ENCODE measurements at regions not wholly inside any gene's neighbourhood (a gene's known extent, or its start where the extent isn't known, plus 50 kb on each side); places are given as distances from the start of the nearest gene placed in this dataset.

- H3K4me3 Mint-ChIP-seq: no peak overlapping the region
- TF ChIP-seq CTCF (IDR thresholded peaks at IDR 0.05): no peak
- no peak for ATAC-seq
- H3K27me3 Mint-ChIP-seq: peaks cover 1% of the 10 kb centered on the region
- CTCF ChIA-PET: no interaction called here
- H3K36me3 Mint-ChIP-seq (ENCODE audit: low read depth): no peaks in the 10 kb centered on the region
- H3K9me3 Mint-ChIP-seq: no peaks in the 10 kb centered on the region
- intact Hi-C loops (cut with micrococcal nuclease): no loop called here
- no peak for DNase-seq
- POLR2A ChIA-PET: no interaction called here
- no peak overlapping the region for H3K27ac Mint-ChIP-seq
- H3K4me1 Mint-ChIP-seq (ENCODE audit: low read depth): no peaks in the 10 kb centered on the region
Observed at GRCh38 chr10:121661451-121661851, 63.2 kb upstream of the FGFR2 start.

GRCh38 chr10:121659236-121659635 lies 61.0 kb upstream of the FGFR2 start:
- no peak overlapping the region for H3K4me3 Mint-ChIP-seq
- intact Hi-C loops (cut with micrococcal nuclease): no loop called here
- no peaks in the 10 kb centered on the region for H3K27me3 Mint-ChIP-seq
- no peak for TF ChIP-seq CTCF (IDR thresholded peaks at IDR 0.05)
- ChIA-PET POLR2A (no interaction called here), CTCF (no interaction called here)
- H3K27ac Mint-ChIP-seq: no peak overlapping the region
- no peaks in the 10 kb centered on the region for H3K36me3 Mint-ChIP-seq (ENCODE audit: low read depth)
- no peaks in the 10 kb centered on the region for H3K4me1 Mint-ChIP-seq (ENCODE audit: low read depth)
- H3K9me3 Mint-ChIP-seq: no peaks in the 10 kb centered on the region
- ATAC-seq: no peak
- DNase-seq: no peak

- TF ChIP-seq CTCF (IDR thresholded peaks at IDR 0.05): no peak
- DNase-seq (no peak), ATAC-seq (no peak)
- Mint-ChIP-seq H3K27me3 (no peaks in the 10 kb centered on the region), H3K9me3 (no peaks in the 10 kb centered on the region), H3K36me3 (ENCODE audit: low read depth) (no peaks in the 10 kb centered on the region), H3K4me3 (no peak overlapping the region), H3K27ac (no peak overlapping the region), H3K4me1 (ENCODE audit: low read depth) (no peaks in the 10 kb centered on the region)
- intact Hi-C loops (cut with micrococcal nuclease): no loop called here
- ChIA-PET CTCF (no interaction called here), POLR2A (no interaction called here)
Observed at GRCh38 chr10:121658611-121659010, 60.4 kb upstream of the FGFR2 start.

GRCh38 chr10:121658111-121658510 lies 59.9 kb upstream of the FGFR2 start:
- TF ChIP-seq CTCF (IDR thresholded peaks at IDR 0.05): no peak

GRCh38 chr10:121655254-121656144 lies 57.3 kb upstream of the FGFR2 start:
- intact Hi-C loops (cut with micrococcal nuclease): no loop called here
- TF ChIP-seq CTCF (IDR thresholded peaks at IDR 0.05): no peak
- ATAC-seq: no peak
- no peak overlapping the region for H3K27ac Mint-ChIP-seq
- no peak for DNase-seq
- POLR2A ChIA-PET: no interaction called here
- H3K9me3 Mint-ChIP-seq: peaks cover 6% of the 10 kb centered on the region
- CTCF ChIA-PET: no interaction called here
- H3K4me1 Mint-ChIP-seq (ENCODE audit: low read depth): no peaks in the 10 kb centered on the region
- H3K36me3 Mint-ChIP-seq (ENCODE audit: low read depth): no peaks in the 10 kb centered on the region
- peaks cover 2% of the 10 kb centered on the region for H3K27me3 Mint-ChIP-seq
- H3K4me3 Mint-ChIP-seq: no peak overlapping the region

More at GRCh38 chr10:121658111-121658510, 59.9 kb upstream of the FGFR2 start:
- Mint-ChIP-seq H3K27me3 (peaks cover 2% of the 10 kb centered on the region), H3K27ac (no peak overlapping the region), H3K4me1 (ENCODE audit: low read depth) (no peaks in the 10 kb centered on the region), H3K9me3 (peaks cover 2% of the 10 kb centered on the region), H3K4me3 (no peak overlapping the region), H3K36me3 (ENCODE audit: low read depth) (no peaks in the 10 kb centered on the region)
- DNase-seq (no peak), ATAC-seq (no peak)
- CTCF ChIA-PET: no interaction called here
- intact Hi-C loops (cut with micrococcal nuclease): no loop called here
- POLR2A ChIA-PET: no interaction called here
